ENCODE measurements at regions not wholly inside any gene's neighbourhood (a gene's known extent, or its start where the extent isn't known, plus 50 kb on each side); places are given as distances from the start of the nearest gene placed in this dataset.

DNA sequence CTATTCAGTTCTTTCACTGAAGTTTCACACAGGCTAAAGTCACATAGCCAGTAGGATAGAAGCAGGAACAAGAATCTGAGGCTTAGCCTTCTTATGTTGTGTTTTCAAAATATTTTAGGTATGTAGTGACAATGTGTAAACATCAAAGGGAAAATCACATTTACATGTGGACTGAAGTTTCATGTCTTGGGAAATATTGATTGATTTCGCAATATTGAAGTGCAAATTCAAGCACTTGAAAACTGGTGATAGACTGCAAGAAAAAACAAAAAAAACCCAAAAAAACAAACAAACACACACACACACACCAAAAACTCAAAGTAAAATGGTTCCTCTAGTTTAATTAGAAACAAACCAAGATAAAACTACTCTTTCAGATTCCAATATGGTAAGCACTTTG, 773.3 kb downstream of the PDCD6IP start:
- POLR2A ChIA-PET, result no interaction called here
- intact Hi-C loops (cut with micrococcal nuclease), result no loop called here
- no peak for DNase-seq (ENCODE audit: unreplicated experiment)
- Mint-ChIP-seq H3K36me3 (ENCODE audit: insufficient read depth, unreplicated experiment) (no peaks in the 10 kb centered on the region), H3K27me3 (ENCODE audit: insufficient read depth, unreplicated experiment) (peaks cover 17% of the 10 kb centered on the region), H3K4me3 (ENCODE audit: unreplicated experiment) (no peak overlapping the region), H3K27ac (ENCODE audit: low read depth, unreplicated experiment) (no peak overlapping the region), H3K9me3 (ENCODE audit: unreplicated experiment) (no peaks in the 10 kb centered on the region), H3K4me1 (ENCODE audit: insufficient read depth, unreplicated experiment) (no peaks in the 10 kb centered on the region)
- CTCF ChIA-PET, result interaction anchor here (1.4 kb wide), 1 partner anchor 10 kb away, joined by 3 read pairs; no protein-coding TSS in a partner anchor
- TF ChIP-seq, protein P1, sequence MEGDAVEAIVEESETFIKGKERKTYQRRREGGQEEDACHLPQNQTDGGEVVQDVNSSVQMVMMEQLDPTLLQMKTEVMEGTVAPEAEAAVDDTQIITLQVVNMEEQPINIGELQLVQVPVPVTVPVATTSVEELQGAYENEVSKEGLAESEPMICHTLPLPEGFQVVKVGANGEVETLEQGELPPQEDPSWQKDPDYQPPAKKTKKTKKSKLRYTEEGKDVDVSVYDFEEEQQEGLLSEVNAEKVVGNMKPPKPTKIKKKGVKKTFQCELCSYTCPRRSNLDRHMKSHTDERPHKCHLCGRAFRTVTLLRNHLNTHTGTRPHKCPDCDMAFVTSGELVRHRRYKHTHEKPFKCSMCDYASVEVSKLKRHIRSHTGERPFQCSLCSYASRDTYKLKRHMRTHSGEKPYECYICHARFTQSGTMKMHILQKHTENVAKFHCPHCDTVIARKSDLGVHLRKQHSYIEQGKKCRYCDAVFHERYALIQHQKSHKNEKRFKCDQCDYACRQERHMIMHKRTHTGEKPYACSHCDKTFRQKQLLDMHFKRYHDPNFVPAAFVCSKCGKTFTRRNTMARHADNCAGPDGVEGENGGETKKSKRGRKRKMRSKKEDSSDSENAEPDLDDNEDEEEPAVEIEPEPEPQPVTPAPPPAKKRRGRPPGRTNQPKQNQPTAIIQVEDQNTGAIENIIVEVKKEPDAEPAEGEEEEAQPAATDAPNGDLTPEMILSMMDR (IDR thresholded peaks at IDR 0.05; ENCODE audit: unreplicated experiment), result no peak
- no TSS peak for BruUV-seq (replicated peaks)

DNA sequence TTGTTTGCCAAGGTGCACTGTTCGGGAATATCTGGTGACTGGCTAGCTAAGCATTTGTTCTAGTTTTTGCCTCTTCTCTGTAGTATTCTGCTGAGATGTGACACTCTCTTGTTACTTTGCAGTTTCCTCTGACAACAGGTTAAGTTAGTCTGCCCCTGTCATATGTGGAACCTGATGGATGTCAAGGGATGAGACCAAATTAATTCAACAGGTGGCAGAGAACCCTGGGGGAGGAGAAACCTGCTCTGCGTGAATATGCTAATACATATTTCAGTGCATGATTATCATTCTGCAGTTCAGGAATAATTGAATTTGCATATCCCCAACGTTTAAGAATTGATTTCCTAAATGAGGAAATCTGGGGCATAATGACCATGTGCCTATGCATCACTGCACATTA, 777.3 kb downstream of the PDCD6IP start:
- no peak overlapping the region for H3K27ac Mint-ChIP-seq (ENCODE audit: low read depth, unreplicated experiment)

DNA sequence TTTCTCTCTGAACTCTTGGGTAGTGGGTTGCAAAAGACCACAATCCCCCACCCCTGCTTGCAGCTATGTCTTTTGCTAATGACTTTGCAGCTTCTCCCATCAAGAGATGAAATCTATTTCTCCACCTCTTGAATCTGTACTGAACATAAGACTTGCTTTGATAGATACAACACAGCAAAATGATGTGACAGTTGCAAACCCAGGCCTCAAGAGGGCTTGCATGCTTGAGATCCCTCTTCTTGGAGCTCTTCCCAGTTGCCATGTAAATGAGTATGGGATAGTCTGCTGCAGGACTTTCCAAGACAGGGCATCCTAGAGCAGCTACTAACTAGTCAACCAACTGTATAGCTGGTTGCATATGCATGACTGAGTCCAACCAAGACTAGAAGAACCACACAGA, 783.6 kb downstream of the PDCD6IP start:
- Mint-ChIP-seq H3K4me1 (ENCODE audit: insufficient read depth, unreplicated experiment) (no peaks in the 10 kb centered on the region), H3K27me3 (ENCODE audit: insufficient read depth, unreplicated experiment) (peaks cover 17% of the 10 kb centered on the region), H3K27ac (ENCODE audit: low read depth, unreplicated experiment) (no peak overlapping the region), H3K36me3 (ENCODE audit: insufficient read depth, unreplicated experiment) (no peaks in the 10 kb centered on the region), H3K4me3 (ENCODE audit: unreplicated experiment) (no peak overlapping the region), H3K9me3 (ENCODE audit: unreplicated experiment) (no peaks in the 10 kb centered on the region)
- ChIA-PET POLR2A (no interaction called here), CTCF (interaction anchor here (1.2 kb wide), 1 partner anchor 10 kb away, joined by 3 read pairs; no protein-coding TSS in a partner anchor)
- TF ChIP-seq, protein P1 (IDR thresholded peaks at IDR 0.05; ENCODE audit: unreplicated experiment), result no peak
- BruUV-seq (replicated peaks), result no TSS peak
- DNase-seq (ENCODE audit: unreplicated experiment), result peak; percentile 7
- intact Hi-C loops (cut with micrococcal nuclease), result no loop called here

More for the DNA sequence above, 777.3 kb downstream of the PDCD6IP start:
- ChIA-PET CTCF (interaction anchor here (0.9 kb wide), 1 partner anchor 31 kb away, joined by 3 read pairs; no protein-coding TSS in a partner anchor), POLR2A (interaction anchor here (0.5 kb wide), 1 partner anchor 48 kb away, joined by 3 read pairs; no protein-coding TSS in a partner anchor)
- Mint-ChIP-seq H3K27me3 (ENCODE audit: insufficient read depth, unreplicated experiment) (peaks cover 30% of the 10 kb centered on the region), H3K9me3 (ENCODE audit: unreplicated experiment) (no peaks in the 10 kb centered on the region), H3K4me3 (ENCODE audit: unreplicated experiment) (no peak overlapping the region), H3K36me3 (ENCODE audit: insufficient read depth, unreplicated experiment) (no peaks in the 10 kb centered on the region), H3K4me1 (ENCODE audit: insufficient read depth, unreplicated experiment) (no peaks in the 10 kb centered on the region)
- no peak for DNase-seq (ENCODE audit: unreplicated experiment)
- no TSS peak for BruUV-seq (replicated peaks)
- intact Hi-C loops (cut with micrococcal nuclease), result no loop called here
- TF ChIP-seq, protein P1 (IDR thresholded peaks at IDR 0.05; ENCODE audit: unreplicated experiment), result no peak

DNA sequence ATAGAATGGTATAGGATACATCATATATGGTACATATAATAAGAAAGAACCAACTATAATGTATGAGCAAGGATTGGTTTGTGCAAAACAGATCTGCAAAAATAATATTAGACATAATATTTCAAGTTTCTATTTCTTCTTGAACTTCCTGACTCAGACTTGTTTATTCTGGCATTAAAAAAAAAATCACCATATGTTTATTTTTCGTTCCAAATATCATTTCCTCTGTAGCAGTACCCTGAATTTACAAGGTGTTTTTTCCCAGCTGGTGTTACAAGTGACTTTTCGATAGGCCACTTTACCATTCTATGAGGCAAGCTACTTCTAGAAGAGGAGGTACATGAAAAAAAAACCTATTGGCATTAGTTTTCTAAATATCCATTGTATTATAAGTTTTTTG, 785.0 kb downstream of the PDCD6IP start:
- CTCF ChIA-PET, result interaction anchor here (0.6 kb wide), 1 partner anchor 298 kb away, joined by 4 read pairs; no protein-coding TSS in a partner anchor
- POLR2A ChIA-PET, result no interaction called here
- no peak for DNase-seq (ENCODE audit: unreplicated experiment)
- intact Hi-C loops (cut with micrococcal nuclease), result no loop called here
- Mint-ChIP-seq H3K36me3 (ENCODE audit: insufficient read depth, unreplicated experiment) (no peaks in the 10 kb centered on the region), H3K27ac (ENCODE audit: low read depth, unreplicated experiment) (no peak overlapping the region), H3K4me3 (ENCODE audit: unreplicated experiment) (no peak overlapping the region), H3K4me1 (ENCODE audit: insufficient read depth, unreplicated experiment) (no peaks in the 10 kb centered on the region), H3K27me3 (ENCODE audit: insufficient read depth, unreplicated experiment) (peaks cover 8% of the 10 kb centered on the region), H3K9me3 (ENCODE audit: unreplicated experiment) (no peaks in the 10 kb centered on the region)
- no TSS peak for BruUV-seq (replicated peaks)
- TF ChIP-seq, protein P1 (IDR thresholded peaks at IDR 0.05; ENCODE audit: unreplicated experiment), result no peak
